OCI-LY3 (cell line): ENCODE measurements at regions not wholly inside any gene's neighbourhood (a gene's known extent, or its start where the extent isn't known, plus 50 kb on each side); places are given as distances from the start of the nearest gene placed in this dataset.

ENCODE experiments used
- H2AFZ ChIP-seq: fragments of 200-600, 300-600 bp; shearing (Covaris generic); 2 replicates; pipeline ENCODE4 v1.6.0; 2014; ENCODE audit warnings: antibody characterized with exemption, low read depth, low read length
- H3K27ac ChIP-seq: fragments of 200-600, 300-600 bp; sonication (generic); 2 replicates; pipeline ENCODE4 v1.5.1; 2014; ENCODE audit warnings: mild to moderate bottlenecking, low read length, moderate library complexity, mixed read lengths
- H3K27me3 ChIP-seq: fragments of 200-600, 300-600 bp; sonication (generic); 2 replicates; pipeline ENCODE4 v1.6.1; 2014; ENCODE audit warnings: low read depth, low read length, mixed read lengths
- H3K36me3 ChIP-seq: fragments of 200-600, 300-600 bp; sonication (generic); replicated peaks from 2 replicates; pipeline ENCODE3; 2014; ENCODE audit warnings: low read depth, low read length, mixed read lengths
- H3K4me1 ChIP-seq: fragments of 300-600, 200-600 bp; sonication (generic); 2 replicates; pipeline ENCODE4 v1.6.1; 2014; ENCODE audit warnings: low read length, mixed read lengths
- H3K4me2 ChIP-seq: fragments of 200-600, 300-600 bp; sonication (generic); 2 replicates; pipeline ENCODE4 v1.6.1; 2014; ENCODE audit warnings: low read length, mixed read lengths
- H3K4me3 ChIP-seq: fragments of 300-600, 200-600 bp; sonication (generic); 2 replicates; pipeline ENCODE4 v1.5.1; 2014; ENCODE audit warnings: antibody characterized with exemption, mild to moderate bottlenecking, low read length, moderate library complexity
- H3K79me2 ChIP-seq: fragments of 300-600, 200-600 bp; shearing (Covaris generic); 2 replicates; pipeline ENCODE4 v1.6.1; 2014; ENCODE audit warnings: mild to moderate bottlenecking, low read length, mixed read lengths
- H3K9ac ChIP-seq: fragments of 300-600, 200-600 bp; shearing (Covaris generic); 2 replicates; pipeline ENCODE4 v1.6.0; 2014; ENCODE audit warnings: mild to moderate bottlenecking, low read length, moderate library complexity
- H3K9me3 ChIP-seq: fragments of 200-600, 300-600 bp; shearing (Covaris generic); 2 replicates; pipeline ENCODE4 v1.6.1; 2014; ENCODE audit warnings: low read length, mixed read lengths; ENCODE audit not compliant: insufficient read depth
- H4K20me1 ChIP-seq: fragments of 200-600, 300-600 bp; sonication (generic); 2 replicates; pipeline ENCODE4 v1.6.1; 2016; ENCODE audit warnings: low read length, mixed read lengths; ENCODE audit not compliant: insufficient read depth
- EZH2phosphoT487 ChIP-seq: fragments of 200-600 bp; shearing (Covaris generic); IDR thresholded peaks from 2 replicates; pipeline ENCODE4 v1.6.1; 2018; ENCODE audit warnings: antibody characterized with exemption, mixed run types, low read depth
- TF ChIP-seq, protein P1 (sequence below): fragments of 200-600, 300-600 bp; sonication (generic); IDR thresholded peaks from 2 replicates; pipeline ENCODE4 v1.5.1; 2014; ENCODE audit warnings: antibody characterized with exemption, low read length, low read depth

- no peak overlapping the region for H2AFZ ChIP-seq
- no peaks in the 10 kb centered on the region for H3K79me2 ChIP-seq
- no peak for TF ChIP-seq EZH2phosphoT487
- TF ChIP-seq, protein P1, sequence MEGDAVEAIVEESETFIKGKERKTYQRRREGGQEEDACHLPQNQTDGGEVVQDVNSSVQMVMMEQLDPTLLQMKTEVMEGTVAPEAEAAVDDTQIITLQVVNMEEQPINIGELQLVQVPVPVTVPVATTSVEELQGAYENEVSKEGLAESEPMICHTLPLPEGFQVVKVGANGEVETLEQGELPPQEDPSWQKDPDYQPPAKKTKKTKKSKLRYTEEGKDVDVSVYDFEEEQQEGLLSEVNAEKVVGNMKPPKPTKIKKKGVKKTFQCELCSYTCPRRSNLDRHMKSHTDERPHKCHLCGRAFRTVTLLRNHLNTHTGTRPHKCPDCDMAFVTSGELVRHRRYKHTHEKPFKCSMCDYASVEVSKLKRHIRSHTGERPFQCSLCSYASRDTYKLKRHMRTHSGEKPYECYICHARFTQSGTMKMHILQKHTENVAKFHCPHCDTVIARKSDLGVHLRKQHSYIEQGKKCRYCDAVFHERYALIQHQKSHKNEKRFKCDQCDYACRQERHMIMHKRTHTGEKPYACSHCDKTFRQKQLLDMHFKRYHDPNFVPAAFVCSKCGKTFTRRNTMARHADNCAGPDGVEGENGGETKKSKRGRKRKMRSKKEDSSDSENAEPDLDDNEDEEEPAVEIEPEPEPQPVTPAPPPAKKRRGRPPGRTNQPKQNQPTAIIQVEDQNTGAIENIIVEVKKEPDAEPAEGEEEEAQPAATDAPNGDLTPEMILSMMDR: no peak
- H3K4me3 ChIP-seq: no peak overlapping the region
- no peaks in the 10 kb centered on the region for H3K36me3 ChIP-seq
- H4K20me1 ChIP-seq: no peaks in the 10 kb centered on the region
- H3K9ac ChIP-seq: no peak overlapping the region
- no peaks in the 10 kb centered on the region for H3K27me3 ChIP-seq
- H3K4me2 ChIP-seq: no peak overlapping the region
- no peaks in the 10 kb centered on the region for H3K9me3 ChIP-seq
- H3K27ac ChIP-seq: no peak overlapping the region
- H3K4me1 ChIP-seq: no peaks in the 10 kb centered on the region
These were observed 74.6 kb downstream of the PERP start for GRCh38 chr6:138032571-138032970.

DNA sequence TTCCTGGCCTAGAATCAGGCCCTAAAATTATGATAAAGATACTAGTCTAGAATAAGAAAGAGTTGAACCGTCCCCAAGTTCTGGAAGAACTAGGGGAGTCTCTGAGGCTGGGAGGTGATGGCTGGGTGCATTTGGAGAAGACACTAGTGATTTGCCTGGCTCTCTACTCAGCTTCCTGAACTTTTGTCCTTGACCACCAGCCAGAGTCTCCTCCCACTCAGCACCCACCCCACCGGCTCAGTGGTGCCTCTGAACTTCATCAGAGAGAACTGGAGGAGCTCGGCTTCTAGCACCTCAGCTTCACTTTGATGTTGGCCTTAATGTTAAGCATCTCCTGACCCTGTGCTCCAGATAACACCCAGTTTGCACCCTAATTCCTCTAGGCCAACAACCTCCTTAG, 73.0 kb downstream of the PERP start:
- Histone ChIP-seq H4K20me1 (no peaks in the 10 kb centered on the region), H3K4me1 (no peaks in the 10 kb centered on the region), H3K36me3 (no peaks in the 10 kb centered on the region), H3K79me2 (no peaks in the 10 kb centered on the region), H3K27me3 (no peaks in the 10 kb centered on the region), H3K27ac (no peak overlapping the region), H2AFZ (no peak overlapping the region), H3K9me3 (no peaks in the 10 kb centered on the region), H3K4me2 (no peak overlapping the region), H3K9ac (no peak overlapping the region), H3K4me3 (no peak overlapping the region)
- TF ChIP-seq, protein P1: no peak
- no peak for TF ChIP-seq EZH2phosphoT487

DNA sequence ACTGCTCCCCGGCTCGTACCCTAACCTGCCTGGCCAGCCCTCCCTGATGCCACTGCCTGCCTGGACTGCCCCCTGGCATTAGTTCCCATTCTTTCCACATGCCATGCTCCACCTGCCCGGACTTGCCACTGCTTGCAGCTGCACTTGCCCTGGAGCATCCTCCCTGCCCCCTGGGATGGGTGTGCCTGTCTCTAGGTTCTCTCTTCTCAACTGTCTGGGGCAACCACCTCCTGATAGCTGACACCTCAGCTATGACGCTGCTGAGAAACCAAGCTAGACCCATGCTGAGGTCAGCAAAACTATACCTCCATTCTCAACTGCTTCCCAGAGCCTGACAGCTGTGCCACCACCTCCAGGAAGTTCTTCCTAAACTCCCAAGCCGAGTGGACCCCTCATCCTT, 72.1 kb downstream of the PERP start:
- H3K4me3 ChIP-seq: no peak overlapping the region
- no peaks in the 10 kb centered on the region for H3K9me3 ChIP-seq
- no peaks in the 10 kb centered on the region for H3K79me2 ChIP-seq
- no peak overlapping the region for H3K9ac ChIP-seq
- H3K4me2 ChIP-seq: no peak overlapping the region
- TF ChIP-seq, protein P1: no peak
- no peak for TF ChIP-seq EZH2phosphoT487
- no peak overlapping the region for H3K27ac ChIP-seq
- no peaks in the 10 kb centered on the region for H3K27me3 ChIP-seq
- no peak overlapping the region for H2AFZ ChIP-seq
- no peaks in the 10 kb centered on the region for H4K20me1 ChIP-seq
- H3K4me1 ChIP-seq: no peaks in the 10 kb centered on the region
- H3K36me3 ChIP-seq: no peaks in the 10 kb centered on the region

DNA sequence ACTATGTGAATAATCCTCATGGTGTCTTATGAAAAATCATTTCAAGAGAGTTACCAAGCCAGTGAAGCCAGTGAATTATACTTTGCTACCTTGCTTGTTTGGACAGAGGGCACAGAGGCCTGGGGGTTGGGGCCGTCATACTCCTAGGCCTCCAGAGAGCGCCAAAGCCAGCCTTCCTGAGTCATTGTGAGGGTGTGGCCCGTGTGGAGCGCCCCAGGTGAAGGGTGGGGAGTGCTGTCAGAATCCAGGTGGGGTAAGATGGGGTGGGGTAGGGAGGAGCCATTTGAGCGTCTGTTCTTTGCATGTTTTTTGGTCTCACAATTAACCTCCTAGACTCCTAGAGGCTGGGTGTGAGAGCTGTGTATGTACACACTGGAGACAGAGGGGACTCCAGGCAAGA, 71.1 kb downstream of the PERP start:
- TF ChIP-seq EZH2phosphoT487: no peak
- TF ChIP-seq, protein P1: no peak
- no peaks in the 10 kb centered on the region for H3K79me2 ChIP-seq
- H3K4me1 ChIP-seq: no peaks in the 10 kb centered on the region
- H3K27me3 ChIP-seq: no peaks in the 10 kb centered on the region
- no peaks in the 10 kb centered on the region for H3K36me3 ChIP-seq
- no peak overlapping the region for H3K9ac ChIP-seq
- no peak overlapping the region for H3K4me3 ChIP-seq
- no peaks in the 10 kb centered on the region for H4K20me1 ChIP-seq
- no peak overlapping the region for H2AFZ ChIP-seq
- no peak overlapping the region for H3K4me2 ChIP-seq
- H3K9me3 ChIP-seq: no peaks in the 10 kb centered on the region
- no peak overlapping the region for H3K27ac ChIP-seq
